ENCODE measurements at regions not wholly inside any gene's neighbourhood (a gene's known extent, or its start where the extent isn't known, plus 50 kb on each side); places are given as distances from the start of the nearest gene placed in this dataset.
A peak's percentile ranks its signal among the peaks of the same experiment; 100 is the strongest.

- DNase-seq = no peak
Measured at GRCh38 chr3:141669434-141669833, 68.7 kb upstream of the RNF7 start.

- no peak for DNase-seq
Measured at GRCh38 chr3:141677701-141678100, 60.4 kb upstream of the RNF7 start.

GRCh38 chr3:141680620-141681389 is 57.3 kb upstream of the RNF7 start:
- peak; percentile 90 for DNase-seq

GRCh38 chr3:141681390-141681780 is 56.7 kb upstream of the RNF7 start:
- peak; percentile 36 for DNase-seq

DNA sequence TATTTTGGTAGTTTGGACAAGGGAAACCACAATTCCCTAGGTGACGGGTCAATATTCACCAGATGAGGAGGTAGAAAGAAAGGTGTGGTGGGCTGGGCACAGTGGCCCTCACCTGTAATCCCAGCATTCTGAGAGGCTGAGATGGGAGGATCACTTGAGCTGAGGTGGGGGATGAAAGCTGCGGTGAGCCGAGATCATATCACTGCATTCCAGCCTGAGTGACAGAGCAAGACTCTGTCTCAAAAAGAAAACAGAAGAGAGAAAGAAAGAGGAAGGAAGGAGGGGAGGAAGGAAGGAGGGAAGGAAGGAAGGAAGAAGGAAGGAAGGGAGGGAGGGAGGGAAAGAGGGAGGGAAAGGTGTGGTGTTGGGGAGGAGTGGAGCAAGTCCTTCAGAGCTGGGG is 56.1 kb upstream of the RNF7 start:
- DNase-seq = no peak

DNA sequence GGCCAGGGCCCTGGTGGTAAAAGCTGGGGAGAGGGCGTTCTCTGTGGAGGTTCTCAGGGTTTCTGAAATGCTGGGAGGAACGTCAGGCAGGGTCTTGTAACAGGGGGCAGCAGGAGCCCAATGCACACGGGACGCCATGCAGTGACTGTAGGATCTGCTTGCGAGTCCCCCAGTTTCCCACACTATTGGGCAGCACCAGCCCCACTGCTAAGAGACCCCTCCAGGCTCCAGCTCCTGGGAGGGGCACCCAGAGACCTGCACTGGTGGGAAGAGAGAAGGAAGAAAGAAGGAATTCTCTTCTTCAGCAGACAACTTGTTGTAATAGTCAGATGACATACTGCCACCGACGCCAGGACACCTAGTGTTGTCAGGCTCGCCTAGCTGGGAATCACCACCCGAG is 55.2 kb upstream of the RNF7 start:
- DNase-seq = no peak

- no peak for DNase-seq
Measured at GRCh38 chr3:141684758-141685157, 53.3 kb upstream of the RNF7 start.

DNA sequence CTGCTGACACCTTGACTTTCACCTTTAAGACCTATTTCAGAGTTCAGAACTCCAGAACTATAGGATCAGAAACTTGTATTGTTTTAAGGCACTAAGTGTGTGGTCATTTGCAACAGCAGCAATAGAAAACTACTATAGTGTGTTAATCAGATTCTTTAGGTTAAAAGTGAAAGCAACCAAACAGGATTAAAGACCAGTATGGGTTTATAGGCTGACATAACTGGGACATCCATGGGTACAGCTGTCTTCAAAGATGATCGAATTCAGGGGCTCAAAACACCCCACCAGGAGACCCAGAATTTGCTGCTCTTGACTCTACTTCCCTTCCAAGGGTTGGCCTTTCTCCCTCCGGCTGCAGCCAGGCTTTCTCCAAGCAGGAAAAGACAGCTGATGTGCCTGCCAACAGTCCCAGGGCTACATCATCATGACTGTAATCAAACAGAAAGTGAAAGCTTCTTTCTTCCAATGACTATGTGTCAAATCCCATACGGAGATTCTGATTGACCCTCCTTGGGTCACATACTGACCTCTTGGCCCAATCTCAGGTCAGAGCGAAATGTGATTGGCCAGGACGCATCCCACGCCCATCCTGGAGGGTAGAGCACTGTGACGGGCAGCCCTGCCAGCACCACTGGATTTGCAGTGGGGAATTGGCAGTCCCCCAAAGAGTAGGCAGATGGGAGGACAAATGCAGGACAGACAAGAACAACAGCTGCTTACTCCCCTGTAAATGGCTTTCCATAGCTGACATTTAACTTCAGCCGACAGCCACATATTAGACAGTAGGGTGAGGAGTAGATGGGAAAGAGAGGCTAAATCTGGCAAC is 51.4 kb upstream of the RNF7 start:
- DNase-seq = peak; percentile 73

Measured in NCI-H1105 (cell line).